ENCODE measurements at regions not wholly inside any gene's neighbourhood (a gene's known extent, or its start where the extent isn't known, plus 50 kb on each side); places are given as distances from the start of the nearest gene placed in this dataset.

DNA sequence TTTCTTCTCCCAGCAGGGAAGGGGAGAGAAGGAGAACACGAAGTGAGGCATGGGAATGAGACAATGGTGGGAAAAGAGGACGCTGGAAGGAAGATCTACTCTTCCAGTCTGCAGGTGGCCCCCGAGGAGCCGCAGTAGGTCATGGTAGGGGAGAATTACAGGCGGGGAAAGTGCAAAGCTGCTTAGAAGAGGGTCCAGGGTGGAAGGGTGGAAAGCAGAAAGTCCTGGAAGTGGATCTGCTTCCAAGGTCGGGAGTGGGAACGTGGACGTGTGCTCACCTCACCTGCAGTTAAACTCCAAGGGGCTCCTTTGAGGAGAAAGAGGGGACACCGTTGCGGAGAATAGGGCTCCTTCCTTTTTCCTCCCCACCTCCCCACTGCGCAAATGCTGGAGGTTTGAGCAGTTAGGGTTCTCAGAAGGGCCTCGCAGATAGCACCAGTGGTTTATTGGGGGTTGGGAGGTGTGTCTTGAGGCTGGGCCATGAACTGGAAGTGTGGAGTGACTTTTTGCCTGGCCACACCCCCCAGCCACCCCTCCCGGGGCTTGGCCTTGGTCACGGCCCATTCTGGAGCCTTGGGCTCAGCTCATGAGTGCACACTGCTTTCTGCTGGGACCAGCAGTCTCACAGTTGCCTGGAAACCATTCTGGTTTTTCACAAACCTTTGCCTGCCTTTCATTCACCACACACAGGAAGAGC is 100.4 kb upstream of the MLN start:
- ChIA-PET POLR2A (no interaction called here), CTCF (interaction anchor here (1.1 kb wide), 2 partner anchors 123 to 151 kb away, joined by 3 read pairs; no protein-coding TSS in a partner anchor)
- no peak for DNase-seq (ENCODE audit: low read depth, low spot score)
- no peak overlapping the region for H3K4me3 ChIP-seq (ENCODE audit: low read depth, low read length)
- TF ChIP-seq, protein P1, sequence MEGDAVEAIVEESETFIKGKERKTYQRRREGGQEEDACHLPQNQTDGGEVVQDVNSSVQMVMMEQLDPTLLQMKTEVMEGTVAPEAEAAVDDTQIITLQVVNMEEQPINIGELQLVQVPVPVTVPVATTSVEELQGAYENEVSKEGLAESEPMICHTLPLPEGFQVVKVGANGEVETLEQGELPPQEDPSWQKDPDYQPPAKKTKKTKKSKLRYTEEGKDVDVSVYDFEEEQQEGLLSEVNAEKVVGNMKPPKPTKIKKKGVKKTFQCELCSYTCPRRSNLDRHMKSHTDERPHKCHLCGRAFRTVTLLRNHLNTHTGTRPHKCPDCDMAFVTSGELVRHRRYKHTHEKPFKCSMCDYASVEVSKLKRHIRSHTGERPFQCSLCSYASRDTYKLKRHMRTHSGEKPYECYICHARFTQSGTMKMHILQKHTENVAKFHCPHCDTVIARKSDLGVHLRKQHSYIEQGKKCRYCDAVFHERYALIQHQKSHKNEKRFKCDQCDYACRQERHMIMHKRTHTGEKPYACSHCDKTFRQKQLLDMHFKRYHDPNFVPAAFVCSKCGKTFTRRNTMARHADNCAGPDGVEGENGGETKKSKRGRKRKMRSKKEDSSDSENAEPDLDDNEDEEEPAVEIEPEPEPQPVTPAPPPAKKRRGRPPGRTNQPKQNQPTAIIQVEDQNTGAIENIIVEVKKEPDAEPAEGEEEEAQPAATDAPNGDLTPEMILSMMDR (IDR thresholded peaks at IDR 0.05; ENCODE audit: insufficient read depth, low read length, missing control alignments) = no peak

DNA sequence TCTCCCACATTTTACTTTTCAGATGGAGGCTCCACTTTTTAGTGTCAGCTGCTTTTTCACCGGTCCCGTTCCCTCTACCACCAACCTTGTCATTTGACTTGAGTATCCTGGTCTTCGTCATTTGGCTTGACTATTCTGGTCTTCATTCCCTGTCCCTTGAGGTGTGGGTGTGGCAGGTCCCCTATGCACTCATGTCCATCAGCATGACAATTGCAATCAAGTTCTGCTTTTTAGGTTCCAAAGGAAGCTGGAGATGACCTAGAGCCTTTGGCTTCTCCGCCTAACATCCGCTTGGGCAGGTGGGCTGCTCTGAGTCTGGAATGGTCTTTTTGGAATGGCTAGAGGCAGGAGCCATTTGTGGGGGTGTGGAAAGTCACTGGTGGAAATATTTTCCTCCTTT is 99.8 kb upstream of the MLN start:
- no peak overlapping the region for H3K4me3 ChIP-seq (ENCODE audit: low read depth, low read length)
- POLR2A ChIA-PET = no interaction called here
- CTCF ChIA-PET = no interaction called here
- no peak for DNase-seq (ENCODE audit: low read depth, low spot score)
- TF ChIP-seq, protein P1 (IDR thresholded peaks at IDR 0.05; ENCODE audit: insufficient read depth, low read length, missing control alignments) = no peak

DNA sequence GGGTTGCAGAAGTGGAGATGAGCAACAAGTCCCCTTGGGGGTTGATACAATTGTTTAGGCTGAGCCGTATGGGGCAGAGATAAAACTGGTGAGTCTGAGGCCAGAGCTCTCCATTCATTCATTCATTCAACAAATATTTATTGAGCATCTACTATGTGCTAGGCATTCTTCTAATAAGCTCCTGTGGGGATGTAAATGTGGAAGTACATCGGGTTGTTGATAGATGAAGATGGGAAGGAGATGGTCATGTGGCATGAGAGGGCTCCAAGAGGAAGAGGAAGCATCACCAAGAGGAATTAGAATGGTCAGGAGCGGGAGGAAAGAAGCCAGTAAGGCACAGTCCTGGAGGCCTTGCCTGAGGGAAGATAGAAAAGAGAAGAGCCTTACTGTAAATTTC is 98.7 kb upstream of the MLN start:
- CTCF ChIA-PET = no interaction called here
- DNase-seq (ENCODE audit: low read depth, low spot score) = no peak
- H3K4me3 ChIP-seq (ENCODE audit: low read depth, low read length) = no peak overlapping the region
- TF ChIP-seq, protein P1 (IDR thresholded peaks at IDR 0.05; ENCODE audit: insufficient read depth, low read length, missing control alignments) = no peak
- POLR2A ChIA-PET = no interaction called here

DNA sequence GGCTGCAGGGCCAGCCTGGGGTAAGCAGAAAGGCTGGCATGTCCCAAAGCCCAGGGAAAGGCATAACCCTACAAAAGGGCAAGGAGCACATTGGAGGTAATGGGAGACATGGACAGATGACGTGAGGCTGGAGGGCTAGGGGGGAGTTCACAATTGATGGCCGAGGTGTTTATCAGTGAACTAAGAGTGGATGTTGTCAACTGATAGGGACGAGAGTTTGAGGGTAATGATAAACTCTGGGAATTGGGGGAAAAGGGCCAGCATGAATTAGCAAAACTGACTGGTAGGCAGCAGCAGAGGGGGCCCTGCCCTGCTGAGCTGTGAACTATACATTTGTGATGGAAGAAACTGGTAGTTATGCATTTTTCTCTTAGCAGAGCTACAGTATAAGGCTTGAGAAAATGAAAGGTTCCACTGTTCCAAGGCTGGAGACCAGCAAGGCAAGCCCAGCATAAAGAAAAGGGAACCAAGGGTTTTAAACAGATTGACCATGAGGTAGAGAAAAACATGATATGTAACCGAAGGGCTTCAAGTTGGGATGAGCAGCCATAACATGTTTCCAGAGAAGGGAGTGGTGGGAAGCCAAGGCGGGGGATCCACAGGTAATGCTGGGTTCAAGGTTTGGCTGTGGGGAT is 98.1 kb upstream of the MLN start:
- ChIA-PET POLR2A (no interaction called here), CTCF (interaction anchor here (1.1 kb wide), 1 partner anchor 8 kb away, joined by 5 read pairs; no protein-coding TSS in a partner anchor)
- TF ChIP-seq, protein P1 (IDR thresholded peaks at IDR 0.05; ENCODE audit: insufficient read depth, low read length, missing control alignments) = no peak
- DNase-seq (ENCODE audit: low read depth, low spot score) = no peak
- no peak overlapping the region for H3K4me3 ChIP-seq (ENCODE audit: low read depth, low read length)

DNA sequence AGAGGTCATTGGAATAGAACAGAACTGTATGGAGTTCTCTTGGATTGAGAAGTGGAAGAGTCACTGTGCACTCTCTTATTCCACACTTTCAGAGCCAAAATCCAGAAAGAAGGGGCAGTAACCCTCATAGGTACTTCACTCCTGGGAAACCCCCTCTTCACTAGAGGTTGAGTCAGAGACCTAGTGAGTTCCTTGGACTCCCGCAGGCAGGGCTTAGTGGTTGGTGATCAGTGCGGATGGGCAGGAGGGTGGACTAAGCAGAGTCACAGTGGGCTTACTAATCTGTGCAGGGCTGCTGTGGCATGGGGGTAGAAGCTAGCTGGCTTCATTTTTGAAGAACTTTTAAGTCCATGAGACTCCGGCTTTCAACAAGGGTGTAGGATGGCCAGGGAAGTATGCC is 95.0 kb upstream of the MLN start:
- no peak for DNase-seq (ENCODE audit: low read depth, low spot score)
- POLR2A ChIA-PET = no interaction called here
- no peak overlapping the region for H3K4me3 ChIP-seq (ENCODE audit: low read depth, low read length)
- CTCF ChIA-PET = no interaction called here
- TF ChIP-seq, protein P1 (IDR thresholded peaks at IDR 0.05; ENCODE audit: insufficient read depth, low read length, missing control alignments) = no peak

DNA sequence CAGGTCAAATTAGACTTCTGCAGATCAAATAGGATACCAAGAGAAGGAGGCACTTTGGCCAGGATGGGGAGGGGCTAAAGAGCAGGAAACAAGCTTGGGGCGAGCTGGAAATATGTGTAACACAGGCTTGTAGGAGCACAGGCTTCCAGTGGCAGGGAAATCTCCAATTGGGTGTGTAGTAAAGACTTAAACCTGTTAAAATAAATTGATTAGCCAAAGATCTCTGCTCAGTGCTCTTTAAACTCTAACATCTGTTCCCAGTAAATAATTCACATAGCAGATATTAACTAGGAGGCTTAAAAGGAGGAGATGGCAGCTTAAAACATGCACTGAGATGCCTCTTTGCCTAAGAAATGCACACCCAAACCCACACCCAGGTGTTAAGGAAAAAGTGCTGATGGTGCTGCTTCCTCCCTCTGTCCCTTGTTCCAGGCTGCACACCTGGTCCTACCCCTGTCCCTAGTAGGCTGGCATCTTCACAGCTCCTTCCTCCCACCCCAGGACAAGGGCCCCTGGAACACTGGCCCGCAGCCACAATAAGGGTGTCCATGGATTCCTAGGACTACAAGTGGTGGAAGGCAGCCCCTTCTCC is 93.5 kb upstream of the MLN start:
- ChIA-PET CTCF (interaction anchor here (1.0 to 2.7 kb wide), 4 partner anchors 9 to 203 kb away, joined by 3 to 8 read pairs (median 4); no protein-coding TSS in a partner anchor), POLR2A (interaction anchor here (1.2 kb wide), 1 partner anchor 11 kb away, joined by 6 read pairs; no protein-coding TSS in a partner anchor)
- TF ChIP-seq, protein P1 (IDR thresholded peaks at IDR 0.05; ENCODE audit: insufficient read depth, low read length, missing control alignments) = no peak
- H3K4me3 ChIP-seq (ENCODE audit: low read depth, low read length) = no peak overlapping the region
- DNase-seq (ENCODE audit: low read depth, low spot score) = no peak
